Femur (tissue), 1 donor: ENCODE measurements at regions not wholly inside any gene's neighbourhood (a gene's known extent, or its start where the extent isn't known, plus 50 kb on each side); places are given as distances from the start of the nearest gene placed in this dataset.

ENCODE experiments used
- DNase-seq: peaks from one replicate; pipeline ENCODE4 v3.0.0-alpha.2; 2017

GRCh38 chr16:80033783-80034468 is 433.4 kb upstream of the MAF start:
- no peak for DNase-seq

DNA sequence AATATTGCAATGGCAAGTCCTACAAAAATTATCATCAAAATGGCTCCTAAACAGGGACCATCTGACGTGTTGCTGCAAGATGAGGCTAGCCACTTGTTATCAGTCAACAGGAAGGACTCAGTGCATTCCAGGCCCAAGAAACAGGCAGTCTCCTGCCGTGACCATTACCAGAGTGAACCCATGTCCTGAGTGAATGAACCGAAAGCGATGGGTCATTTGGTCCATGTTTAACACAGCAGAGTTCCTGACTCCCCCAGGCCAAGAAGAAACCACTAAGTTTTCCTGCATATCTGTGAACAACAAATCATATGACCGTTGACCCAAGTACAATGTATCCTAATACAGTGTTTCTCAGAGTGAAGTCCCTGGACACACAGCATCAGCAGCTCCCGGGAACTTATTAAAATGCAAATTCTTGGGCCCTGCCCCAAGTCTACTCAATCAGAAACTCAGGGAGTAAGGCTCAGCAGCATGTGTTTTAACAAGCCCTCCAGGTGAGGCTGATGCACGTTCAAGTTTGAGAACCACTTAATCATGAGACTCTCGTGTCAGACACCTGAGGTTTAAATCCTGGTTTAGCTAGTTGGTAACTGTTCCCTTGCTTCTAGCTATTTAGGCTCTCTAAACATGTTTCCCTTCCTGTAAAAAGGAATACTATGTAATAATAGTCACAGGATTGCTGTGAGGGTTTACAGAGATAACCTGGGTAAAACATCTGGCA is 429.4 kb upstream of the MAF start:
- no peak for DNase-seq

GRCh38 chr16:80029381-80029630 is 428.8 kb upstream of the MAF start:
- DNase-seq = no peak

GRCh38 chr16:80028581-80029380 is 428.2 kb upstream of the MAF start:
- DNase-seq = no peak

DNA sequence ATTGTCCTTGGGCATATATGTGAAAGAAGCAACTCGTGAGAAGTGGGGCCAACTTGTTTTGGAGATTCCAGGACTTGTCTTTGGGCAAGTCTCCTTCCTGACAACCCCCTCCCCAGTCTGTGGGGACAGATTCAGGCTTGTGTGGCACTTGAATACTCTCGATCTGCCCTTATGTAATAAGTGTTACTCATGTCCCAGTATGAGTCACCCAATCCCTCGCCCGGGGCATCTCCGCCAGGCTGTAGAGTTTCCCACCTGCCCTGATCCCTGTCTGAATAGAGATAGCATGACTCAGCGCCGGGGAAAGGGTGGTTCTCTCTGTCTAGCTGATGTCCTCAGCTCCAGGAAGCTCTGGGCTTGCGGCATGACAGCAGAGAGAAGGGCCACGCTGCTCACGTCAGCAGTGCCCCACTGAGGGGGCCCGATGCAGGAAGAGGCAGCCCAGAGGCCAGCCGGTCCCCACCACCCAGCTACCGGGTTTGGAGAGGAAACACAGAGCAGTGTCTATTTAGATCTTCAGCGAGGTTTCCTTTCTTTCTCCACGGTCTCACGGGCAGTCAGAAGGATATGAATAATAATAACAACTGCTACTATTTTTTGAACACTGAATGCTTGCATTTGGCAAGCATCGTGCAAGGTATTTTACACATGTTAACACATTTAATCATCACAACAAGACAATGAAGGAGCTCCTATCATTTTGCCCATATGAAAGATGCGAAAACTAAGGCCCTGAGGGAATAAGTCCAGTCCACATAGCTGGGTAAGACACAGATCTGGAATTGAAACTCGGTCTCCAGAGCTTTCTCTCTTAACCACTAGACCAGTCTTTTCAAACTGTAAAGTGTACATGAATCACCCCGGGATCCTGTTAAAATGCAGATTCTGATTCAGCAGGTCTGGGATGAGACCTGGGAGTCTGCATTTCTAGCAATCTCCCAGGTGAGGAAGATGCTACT is 426.7 kb upstream of the MAF start:
- peak; percentile 57 for DNase-seq

DNA sequence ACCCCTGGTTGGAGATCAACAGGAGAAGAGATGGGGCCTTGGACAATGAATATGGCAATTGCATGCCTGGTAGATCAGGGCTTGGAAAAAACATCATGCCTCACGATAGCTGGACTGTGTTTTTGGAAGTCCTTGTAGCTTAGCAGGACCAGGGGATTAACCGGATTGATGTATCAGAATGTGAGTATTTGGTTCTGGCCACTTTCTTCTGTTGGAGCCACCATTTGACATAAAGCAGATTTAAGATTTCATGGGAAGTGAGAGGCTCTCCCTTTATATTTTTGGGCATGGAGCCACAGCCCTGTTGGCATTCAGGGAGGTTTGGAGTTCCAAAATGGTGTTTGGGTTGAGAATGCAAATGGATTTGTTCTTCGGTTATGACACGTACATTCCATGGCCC is 424.7 kb upstream of the MAF start:
- DNase-seq = no peak

DNA sequence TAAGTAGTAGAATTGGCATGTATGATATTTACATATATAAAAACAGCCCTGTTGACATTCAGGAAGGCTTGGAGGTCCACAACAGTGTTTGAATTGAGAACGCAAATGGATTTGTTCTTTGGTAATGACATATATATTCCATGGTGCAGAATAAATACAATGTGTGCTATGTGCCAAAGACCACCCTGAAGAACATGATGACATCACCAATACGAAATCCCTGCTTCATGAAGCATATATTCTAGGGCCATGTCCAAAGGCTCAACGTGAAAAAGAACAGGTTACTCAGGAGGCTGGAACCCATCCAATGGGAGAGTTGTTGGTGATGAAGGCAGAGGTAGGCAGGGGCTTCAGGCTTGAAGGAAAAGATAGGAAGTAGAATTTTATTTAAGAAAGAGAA is 423.9 kb upstream of the MAF start:
- no peak for DNase-seq

DNA sequence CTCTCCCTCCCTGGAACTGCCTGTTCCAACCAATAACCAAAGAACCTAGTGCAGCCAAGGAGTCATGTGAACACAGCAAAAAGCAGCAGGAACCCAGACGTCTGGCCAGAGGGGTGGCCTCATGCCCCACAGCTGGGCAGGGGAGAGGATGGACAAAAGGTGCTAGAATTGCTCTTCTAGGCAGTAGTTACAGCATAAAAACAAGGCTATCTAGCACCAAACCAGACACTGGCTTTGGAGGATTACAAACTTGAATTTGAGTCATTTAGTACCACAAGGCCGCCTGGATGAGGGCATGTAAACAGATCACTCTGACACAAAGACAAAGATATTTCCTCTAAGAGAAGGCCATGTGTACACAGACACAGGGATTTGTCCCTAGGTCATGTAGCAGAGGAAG is 423.3 kb upstream of the MAF start:
- DNase-seq = no peak

DNA sequence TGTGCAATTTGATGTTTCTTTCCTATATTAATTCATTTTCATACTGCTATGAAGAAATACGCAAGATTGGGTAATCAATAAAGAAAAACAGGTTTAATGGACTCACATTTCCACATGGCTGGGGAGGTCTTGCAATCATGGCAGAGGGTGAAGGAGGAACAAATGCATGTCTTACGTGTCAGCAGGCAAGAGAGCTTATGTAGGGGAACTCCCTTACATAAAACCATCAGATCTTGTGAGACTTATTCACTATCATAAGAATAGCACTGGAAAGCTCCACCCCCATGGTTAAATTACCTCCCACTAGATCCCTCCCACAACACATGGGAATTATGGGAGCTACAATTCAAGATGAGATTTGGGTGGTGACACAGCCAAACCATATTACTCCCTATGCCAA is 418.9 kb upstream of the MAF start:
- no peak for DNase-seq

GRCh38 chr16:80018466-80018865 is 417.9 kb upstream of the MAF start:
- DNase-seq = no peak

DNA sequence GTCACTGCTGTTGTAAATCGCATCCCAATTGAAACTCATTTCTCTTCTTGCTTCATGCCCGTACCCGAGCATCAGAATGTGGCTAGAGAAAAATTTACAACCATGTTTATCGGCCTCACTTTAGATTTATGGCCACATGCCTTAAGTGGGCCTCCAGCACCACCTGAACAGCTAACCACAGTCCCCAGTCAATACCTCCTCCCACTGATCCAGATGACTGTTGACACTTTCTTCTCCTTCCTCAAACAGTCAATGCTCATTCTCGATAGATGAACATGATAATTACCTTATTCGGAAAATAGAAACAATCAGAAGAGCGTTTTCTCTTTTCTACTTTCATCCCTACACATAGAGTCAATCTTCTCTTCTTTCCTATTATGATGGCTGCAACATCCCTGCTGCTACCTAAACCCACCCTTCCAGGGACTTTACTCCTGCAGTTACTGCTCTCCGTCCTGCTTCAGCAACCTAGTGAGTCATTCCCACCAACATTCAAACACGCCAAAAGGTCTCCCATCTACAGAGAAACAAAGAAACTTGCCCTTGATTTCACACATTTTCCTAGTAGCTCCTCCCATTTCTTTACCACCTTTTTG is 416.3 kb upstream of the MAF start:
- DNase-seq = no peak

GRCh38 chr16:80015566-80015965 is 415.0 kb upstream of the MAF start:
- DNase-seq = no peak

GRCh38 chr16:80014241-80014939 is 413.9 kb upstream of the MAF start:
- no peak for DNase-seq

- no peak for DNase-seq
These were observed 412.0 kb upstream of the MAF start for GRCh38 chr16:80012586-80012985.

GRCh38 chr16:80009971-80010659 is 409.6 kb upstream of the MAF start:
- peak; percentile 41 for DNase-seq

GRCh38 chr16:80008857-80009256 is 408.3 kb upstream of the MAF start:
- no peak for DNase-seq

- peak; percentile 26 for DNase-seq
These were observed 406.7 kb upstream of the MAF start for GRCh38 chr16:80007231-80007630.

DNA sequence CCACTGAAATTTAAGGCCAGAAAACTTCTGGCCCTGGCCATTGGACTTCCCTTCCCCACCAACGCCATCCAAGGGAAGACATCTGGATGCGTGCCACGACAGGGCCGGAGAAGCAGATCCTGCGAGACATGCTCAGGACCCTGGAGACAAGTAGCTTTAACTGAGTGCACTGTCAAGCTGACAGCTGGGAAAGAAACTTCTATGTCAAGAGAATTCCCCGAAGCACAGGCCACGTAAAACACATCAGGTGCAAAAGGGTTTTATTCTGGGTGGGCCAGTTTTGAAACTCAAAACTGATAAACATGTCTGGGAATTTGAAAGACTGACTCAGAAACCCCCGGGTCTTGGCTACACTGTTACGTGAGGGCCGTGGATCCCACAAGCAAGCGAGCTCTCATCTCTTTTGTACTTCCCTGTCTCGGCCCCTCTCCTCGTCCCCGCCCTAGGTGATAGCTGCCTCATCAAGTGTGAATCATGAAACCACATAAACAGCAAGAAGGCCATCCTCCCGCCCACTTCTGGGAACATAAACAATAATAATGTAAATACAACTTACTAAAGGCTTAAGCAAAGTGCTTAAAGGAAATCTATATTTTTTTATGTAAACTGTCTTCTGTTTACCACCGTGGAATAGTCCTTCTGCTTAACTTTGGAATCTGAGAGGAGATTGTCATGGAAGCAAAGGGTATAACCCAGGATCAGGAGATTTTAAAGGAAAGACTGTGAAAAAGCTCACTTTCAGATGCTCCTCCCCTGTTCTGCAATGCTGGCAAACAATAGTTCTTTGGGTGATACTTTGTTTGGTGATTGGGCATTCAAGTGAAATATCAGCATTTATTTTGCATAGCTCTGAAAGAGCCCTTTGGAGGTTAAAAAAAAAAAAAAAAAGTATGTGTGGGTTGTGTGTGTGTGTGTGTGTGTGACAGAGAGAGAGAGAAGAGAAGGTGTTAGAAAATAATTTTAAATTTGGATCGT is 406.0 kb upstream of the MAF start:
- peak; percentile 65 for DNase-seq

DNA sequence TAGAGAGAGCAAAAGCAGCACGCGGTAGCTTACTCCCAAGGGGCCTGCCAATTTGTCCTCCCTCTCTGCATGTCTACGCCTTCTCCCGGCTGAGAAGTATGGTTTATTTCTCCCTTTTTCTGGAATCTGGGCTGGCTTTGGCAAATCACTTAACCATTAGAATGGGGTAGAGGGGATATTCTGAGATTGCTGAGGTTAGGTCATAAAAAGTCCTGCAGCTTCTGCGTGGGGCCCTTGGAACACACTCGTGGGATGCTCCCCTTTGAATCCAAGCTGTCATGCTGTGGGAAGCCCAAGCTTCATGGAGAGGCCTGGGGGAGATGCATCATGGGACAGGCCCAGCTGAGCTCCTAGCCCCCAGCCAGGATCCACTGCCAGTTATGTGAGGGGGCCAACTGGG is 403.6 kb upstream of the MAF start:
- DNase-seq = no peak

- no peak for DNase-seq
These were observed 401.7 kb upstream of the MAF start for GRCh38 chr16:80002261-80002660.
